Peyer's patch (tissue), 4 donors: ENCODE measurements at regions not wholly inside any gene's neighbourhood (a gene's known extent, or its start where the extent isn't known, plus 50 kb on each side); places are given as distances from the start of the nearest gene placed in this dataset.

Source experiments
- CTCF ChIP-seq, 6 experiments: fragments of 450-650 bp in 4 of 6; fragments of 200-600 bp in 2 of 6; sonication (generic) in 1 of 6; IDR thresholded peaks; one replicate each; pipeline ENCODE4 v1.5.1; 2017 to 2019; ENCODE audit warnings: antibody characterized with exemption in 6 of 6, mild to moderate bottlenecking in 3 of 6, moderate library complexity in 1 of 6
- POLR2A ChIP-seq, 2 donors: fragments of 450-650 bp; IDR thresholded peaks; one replicate each; pipeline ENCODE4 v1.5.1; 2017; ENCODE audit warnings: antibody characterized with exemption in 2 of 2, mild to moderate bottlenecking in 2 of 2, moderate library complexity in 2 of 2

- TF ChIP-seq CTCF (IDR thresholded peaks at IDR 0.05), result no peak
- no peak for TF ChIP-seq POLR2A (IDR thresholded peaks at IDR 0.05)
Measured at GRCh38 chr5:32990593-32991420, 279.7 kb downstream of the NPR3 start.
